Trophoblast cell (in vitro differentiated cells and primary cell): ENCODE measurements at regions not wholly inside any gene's neighbourhood (a gene's known extent, or its start where the extent isn't known, plus 50 kb on each side); places are given as distances from the start of the nearest gene placed in this dataset.

Experiments
- DNase-seq, 2 donors: peaks; one replicate each; pipeline ENCODE4 v3.0.0-alpha.2; 2016
- H2AFZ ChIP-seq: 2 replicates; pipeline ENCODE4 v1.6.1; 2013; ENCODE audit warnings: low read length, moderate library complexity, mild to moderate bottlenecking; ENCODE audit not compliant: insufficient read depth, poor library complexity
- H2AK5ac ChIP-seq: 2 replicates; pipeline ENCODE4 v1.6.1; 2013; ENCODE audit warnings: mild to moderate bottlenecking, low read length
- H2BK120ac ChIP-seq: 2 replicates; pipeline ENCODE4 v1.6.1; 2013; ENCODE audit warnings: low read length, mild to moderate bottlenecking, moderate library complexity; ENCODE audit not compliant: insufficient read depth, poor library complexity
- H2BK12ac ChIP-seq: 2 replicates; pipeline ENCODE4 v1.6.1; 2013; ENCODE audit warnings: mild to moderate bottlenecking, low read length, moderate library complexity
- H2BK5ac ChIP-seq: 2 replicates; pipeline ENCODE4 v1.6.1; 2013; ENCODE audit warnings: low read length, low read depth, moderate library complexity, mild to moderate bottlenecking; ENCODE audit not compliant: poor library complexity
- H3K14ac ChIP-seq: 2 replicates; pipeline ENCODE4 v1.6.1; 2013; ENCODE audit warnings: mild to moderate bottlenecking, low read length
- H3K18ac ChIP-seq: 2 replicates; pipeline ENCODE4 v1.6.1; 2013; ENCODE audit warnings: mild to moderate bottlenecking, low read length
- H3K23ac ChIP-seq: 2 replicates; pipeline ENCODE4 v1.6.1; 2013; ENCODE audit warnings: low read length
- H3K27ac ChIP-seq: 2 replicates; pipeline ENCODE4 v1.5.1; 2013; ENCODE audit warnings: low read depth, mild to moderate bottlenecking, inconsistent platforms, low read length, moderate library complexity
- H3K27me3 ChIP-seq: 2 replicates; pipeline ENCODE4 v1.6.1; 2013; ENCODE audit warnings: inconsistent platforms, mild to moderate bottlenecking, low read length, moderate library complexity; ENCODE audit not compliant: insufficient read depth
- H3K36me3 ChIP-seq, 2 experiments: 1 replicate in 1 of 2; 2 replicates in 1 of 2; pipeline ENCODE4 v1.6.1; 2013; ENCODE audit warnings: low read length in 2 of 2, mild to moderate bottlenecking in 2 of 2, moderate library complexity in 1 of 2; ENCODE audit not compliant: insufficient read depth in 2 of 2, control insufficient read depth in 1 of 2
- H3K4ac ChIP-seq: 2 replicates; pipeline ENCODE4 v1.6.1; 2013; ENCODE audit warnings: low read depth, mild to moderate bottlenecking, low read length, moderate library complexity
- H3K4me1 ChIP-seq, 2 experiments: 1 replicate in 1 of 2; 2 replicates in 1 of 2; pipeline ENCODE4 v1.6.1; 2013; ENCODE audit warnings: low read length in 2 of 2, mild to moderate bottlenecking in 2 of 2, moderate library complexity in 1 of 2; ENCODE audit not compliant: insufficient read depth in 2 of 2, control insufficient read depth in 1 of 2
- H3K4me2 ChIP-seq: 2 replicates; pipeline ENCODE4 v1.6.1; 2013; ENCODE audit warnings: inconsistent platforms, mild to moderate bottlenecking, low read length, moderate library complexity
- H3K4me3 ChIP-seq: 2 replicates; pipeline ENCODE4 v1.5.1; 2013; ENCODE audit warnings: mild to moderate bottlenecking, low read depth, low read length, inconsistent platforms
- H3K79me1 ChIP-seq: one replicate; pipeline ENCODE4 v1.6.1; 2013; ENCODE audit warnings: low read length
- H3K79me2 ChIP-seq: 2 replicates; pipeline ENCODE4 v1.6.1; 2013; ENCODE audit warnings: low read length, mild to moderate bottlenecking; ENCODE audit not compliant: control insufficient read depth, insufficient read depth, poor library complexity
- H3K9ac ChIP-seq: 2 replicates; pipeline ENCODE4 v1.6.1; 2013; ENCODE audit warnings: mild to moderate bottlenecking, low read length
- H3K9me3 ChIP-seq: 2 replicates; pipeline ENCODE4 v1.6.1; 2013; ENCODE audit warnings: low read depth, mild to moderate bottlenecking, control low read depth, inconsistent platforms, low read length; ENCODE audit not compliant: insufficient read depth
- H4K12ac ChIP-seq: 2 replicates; pipeline ENCODE4 v1.6.1; 2013; ENCODE audit warnings: low read depth, mild to moderate bottlenecking, low read length, moderate library complexity
- H4K8ac ChIP-seq: 2 replicates; pipeline ENCODE4 v1.6.1; 2013; ENCODE audit warnings: low read depth, mild to moderate bottlenecking, low read length, moderate library complexity
- H4K91ac ChIP-seq: one replicate; pipeline ENCODE4 v1.6.1; 2013; ENCODE audit warnings: low read depth, mild to moderate bottlenecking, low read length, moderate library complexity
- WGBS: extraction: QIAGEN DNeasy Blood & Tissue Kit; methylation state at CpG from one replicate; pipeline ENCODE4 v1.1.7; 2013; ENCODE audit warnings: missing lambda C conversion rate; ENCODE audit not compliant: insufficient read length, insufficient coverage; ENCODE audit errors: extremely low coverage; 5-methylcytosine and 5-hydroxymethylcytosine counted together

- Histone ChIP-seq H4K8ac (no peak overlapping the region), H3K79me1 (no peaks in the 10 kb centered on the region), H2BK120ac (no peak overlapping the region), H3K4ac (no peak overlapping the region), H3K9me3 (no peaks in the 10 kb centered on the region), H3K4me3 (no peak overlapping the region), H3K27ac (no peak overlapping the region), H3K23ac (no peak overlapping the region), H3K18ac (no peak overlapping the region), H3K4me1 (no peaks in the 10 kb centered on the region), H4K91ac (no peak overlapping the region), H3K4me2 (no peak overlapping the region), H3K36me3 (no peaks in the 10 kb centered on the region), H3K9ac (no peak overlapping the region), H3K14ac (no peak overlapping the region), H2BK5ac (no peak overlapping the region), H2AFZ (no peak overlapping the region), H3K79me2 (no peaks in the 10 kb centered on the region), H2AK5ac (no peak overlapping the region), H3K27me3 (no peaks in the 10 kb centered on the region), H2BK12ac (no peak overlapping the region), H4K12ac (no peak overlapping the region)
- no CpG with 5 or more reads among the region's 5 CpGs for WGBS
- no peak for DNase-seq
Observed at GRCh38 chr4:145299380-145300076, 119.1 kb upstream of the OTUD4 start.

GRCh38 chr4:145298885-145299284 lies 118.5 kb upstream of the OTUD4 start:
- WGBS, result no CpG with 5 or more reads among the region's 2 CpGs
- Histone ChIP-seq H3K14ac (no peak overlapping the region), H3K79me1 (no peaks in the 10 kb centered on the region), H2BK120ac (no peak overlapping the region), H3K4ac (no peak overlapping the region), H3K4me3 (no peak overlapping the region), H3K4me2 (no peak overlapping the region), H2AFZ (no peak overlapping the region), H4K91ac (no peak overlapping the region), H3K79me2 (no peaks in the 10 kb centered on the region), H2BK5ac (no peak overlapping the region), H3K4me1 (no peaks in the 10 kb centered on the region), H3K9me3 (no peaks in the 10 kb centered on the region), H4K12ac (no peak overlapping the region), H3K9ac (no peak overlapping the region), H2BK12ac (no peak overlapping the region), H3K27ac (no peak overlapping the region), H3K27me3 (no peaks in the 10 kb centered on the region), H3K36me3 (no peaks in the 10 kb centered on the region), H2AK5ac (no peak overlapping the region), H4K8ac (no peak overlapping the region), H3K23ac (no peak overlapping the region), H3K18ac (no peak overlapping the region)
- no peak for DNase-seq

- no peaks in the 10 kb centered on the region for H3K4me1 ChIP-seq
- H3K27me3 ChIP-seq, result no peaks in the 10 kb centered on the region
- H3K9ac ChIP-seq, result no peak overlapping the region
- H3K9me3 ChIP-seq, result no peaks in the 10 kb centered on the region
- H2BK120ac ChIP-seq, result no peak overlapping the region
- H3K27ac ChIP-seq, result no peak overlapping the region
- H3K4me2 ChIP-seq, result no peak overlapping the region
- H4K91ac ChIP-seq, result no peak overlapping the region
- H3K36me3 ChIP-seq, result no peaks in the 10 kb centered on the region
- H2AK5ac ChIP-seq, result no peak overlapping the region
- H4K8ac ChIP-seq, result no peak overlapping the region
- H3K79me1 ChIP-seq, result no peaks in the 10 kb centered on the region
- no peaks in the 10 kb centered on the region for H3K79me2 ChIP-seq
- no peak overlapping the region for H2AFZ ChIP-seq
- H3K14ac ChIP-seq, result no peak overlapping the region
- DNase-seq, result no peak
- no peak overlapping the region for H3K18ac ChIP-seq
- no peak overlapping the region for H3K23ac ChIP-seq
- no peak overlapping the region for H3K4me3 ChIP-seq
- no peak overlapping the region for H2BK12ac ChIP-seq
- no peak overlapping the region for H4K12ac ChIP-seq
- H2BK5ac ChIP-seq, result no peak overlapping the region
- no peak overlapping the region for H3K4ac ChIP-seq
Observed at GRCh38 chr4:145297556-145297955, 117.2 kb upstream of the OTUD4 start.

GRCh38 chr4:145295547-145295946 lies 115.2 kb upstream of the OTUD4 start:
- no peaks in the 10 kb centered on the region for H3K4me1 ChIP-seq
- H3K18ac ChIP-seq, result no peak overlapping the region
- no CpG with 5 or more reads among the region's 1 CpG for WGBS
- H4K12ac ChIP-seq, result no peak overlapping the region
- no peak overlapping the region for H3K4me3 ChIP-seq
- no peaks in the 10 kb centered on the region for H3K27me3 ChIP-seq
- H2AFZ ChIP-seq, result no peak overlapping the region
- no peak for DNase-seq
- no peak overlapping the region for H4K91ac ChIP-seq
- H2BK12ac ChIP-seq, result no peak overlapping the region
- H3K9me3 ChIP-seq, result no peaks in the 10 kb centered on the region
- H2BK120ac ChIP-seq, result no peak overlapping the region
- no peak overlapping the region for H3K9ac ChIP-seq
- no peak overlapping the region for H2AK5ac ChIP-seq
- H3K79me1 ChIP-seq, result no peaks in the 10 kb centered on the region
- no peak overlapping the region for H3K27ac ChIP-seq
- no peak overlapping the region for H3K4me2 ChIP-seq
- no peak overlapping the region for H3K4ac ChIP-seq
- no peaks in the 10 kb centered on the region for H3K79me2 ChIP-seq
- no peak overlapping the region for H4K8ac ChIP-seq
- no peak overlapping the region for H3K23ac ChIP-seq
- no peak overlapping the region for H2BK5ac ChIP-seq
- no peak overlapping the region for H3K14ac ChIP-seq
- H3K36me3 ChIP-seq, result no peaks in the 10 kb centered on the region
